ENCODE measurements at regions not wholly inside any gene's neighbourhood (a gene's known extent, or its start where the extent isn't known, plus 50 kb on each side); places are given as distances from the start of the nearest gene placed in this dataset.

DNA sequence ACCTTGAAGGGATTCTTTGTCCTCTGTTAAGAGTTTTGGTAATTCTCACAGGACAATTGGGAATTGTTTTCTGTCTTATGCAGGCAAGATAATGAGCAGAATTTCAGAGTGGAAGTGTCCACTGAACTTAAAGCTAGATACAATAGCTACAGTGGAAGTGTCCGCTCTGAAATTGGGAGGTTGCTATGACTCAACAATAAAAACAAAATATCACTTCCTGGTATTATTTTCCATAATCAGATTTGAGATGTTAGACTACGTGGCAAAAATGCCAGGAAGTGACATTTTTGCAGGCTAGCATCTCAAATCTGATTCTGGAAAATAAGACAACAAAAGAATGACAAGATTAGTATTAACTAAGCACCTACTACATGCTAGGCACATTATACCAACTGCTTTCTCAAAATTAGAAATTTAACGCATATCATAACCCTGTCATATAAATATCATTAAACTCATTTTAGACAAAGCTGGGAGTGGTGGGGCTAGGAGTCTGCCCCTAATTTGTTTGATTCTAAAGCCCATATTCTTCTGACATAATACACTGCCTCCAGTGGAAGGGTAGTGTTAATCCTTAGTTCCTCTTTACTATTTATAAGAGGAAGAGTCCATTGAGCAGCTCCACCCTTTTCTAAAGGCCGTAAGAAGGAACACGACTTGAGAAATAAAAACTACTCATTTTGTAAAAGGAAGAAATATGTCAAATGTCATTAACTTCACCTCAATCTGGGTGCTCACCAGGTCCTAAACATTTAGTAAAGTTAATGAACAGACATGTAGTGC is 266.9 kb upstream of the STT3B start:
- Histone ChIP-seq H3K36me3 (no peaks in the 10 kb centered on the region), H3K4me1 (ENCODE audit: insufficient read depth) (no peaks in the 10 kb centered on the region), H3K4me3 (no peak overlapping the region), H3K27ac (no peak overlapping the region), H3K27me3 (no peaks in the 10 kb centered on the region), H3K9me3 (no peaks in the 10 kb centered on the region)
- intact Hi-C loops (cut with DNase I): no loop called here
- TF ChIP-seq CTCF (IDR thresholded peaks at IDR 0.05) (no peak), POLR2A (IDR thresholded peaks at IDR 0.05) (no peak), EP300 (IDR thresholded peaks at IDR 0.05) (no peak)
- DNase-seq: no peak
- 88 to 93% (median 92%) methylated on average over 5 of the region's 5 CpGs for WGBS, 3 donors

DNA sequence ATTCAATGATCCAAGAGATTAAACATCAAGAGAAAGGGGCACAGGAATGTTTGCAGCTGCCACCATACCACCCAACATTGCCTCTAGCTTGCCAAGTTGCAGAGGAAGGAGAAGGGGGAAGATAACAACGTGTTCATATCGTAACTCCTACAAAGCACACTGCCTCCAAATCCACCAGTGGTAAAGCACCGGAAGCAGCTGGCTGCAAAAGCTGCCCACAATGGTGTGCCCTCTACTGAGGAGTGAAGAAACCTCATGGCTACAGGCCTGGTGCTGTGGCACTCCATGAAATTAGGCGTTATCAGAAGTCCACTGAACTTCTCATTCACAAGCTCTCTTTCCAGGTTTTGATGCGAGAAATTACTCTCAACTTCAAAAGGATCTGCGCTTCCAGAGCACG is 263.9 kb upstream of the STT3B start:
- H3K4me3 ChIP-seq: no peak overlapping the region
- H3K9me3 ChIP-seq: no peaks in the 10 kb centered on the region
- DNase-seq: no peak
- H3K27me3 ChIP-seq: no peaks in the 10 kb centered on the region
- H3K36me3 ChIP-seq: no peaks in the 10 kb centered on the region
- no peak overlapping the region for H3K27ac ChIP-seq
- no peaks in the 10 kb centered on the region for H3K4me1 ChIP-seq (ENCODE audit: insufficient read depth)
- TF ChIP-seq EP300 (IDR thresholded peaks at IDR 0.05): no peak
- TF ChIP-seq POLR2A (IDR thresholded peaks at IDR 0.05): no peak
- intact Hi-C loops (cut with DNase I): no loop called here
- WGBS, 3 donors: 79 to 85% (median 80%) methylated on average over 7 of the region's 7 CpGs

DNA sequence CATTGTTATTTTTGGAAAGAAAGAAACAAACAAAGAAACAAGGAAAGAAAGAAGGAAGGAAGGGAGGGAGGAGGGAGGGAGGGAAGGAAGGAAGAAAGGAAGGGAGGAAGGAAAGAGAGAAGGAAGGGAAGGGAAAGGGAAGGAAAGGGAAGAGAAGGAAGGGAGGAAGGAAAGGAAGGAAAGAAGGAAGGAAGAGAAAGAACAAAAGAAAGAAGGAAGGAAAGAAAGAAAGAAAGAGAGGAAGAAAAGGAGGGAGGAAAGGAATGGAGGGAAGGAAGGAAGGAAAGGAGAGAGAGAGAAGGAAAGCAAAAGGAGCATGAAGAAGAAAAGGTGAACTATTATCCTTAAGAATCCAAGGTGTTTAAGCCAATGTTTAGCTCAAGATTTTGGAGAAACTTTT is 262.7 kb upstream of the STT3B start:
- TF ChIP-seq EP300 (IDR thresholded peaks at IDR 0.05) (no peak), CTCF (IDR thresholded peaks at IDR 0.05) (no peak), POLR2A (IDR thresholded peaks at IDR 0.05) (no peak)
- DNase-seq: no peak
- no peak overlapping the region for H3K27ac ChIP-seq
- intact Hi-C loops (cut with DNase I): no loop called here
- H3K36me3 ChIP-seq: no peaks in the 10 kb centered on the region
- H3K27me3 ChIP-seq: no peaks in the 10 kb centered on the region
- H3K4me1 ChIP-seq (ENCODE audit: insufficient read depth): peaks cover 6% of the 10 kb centered on the region
- no peak overlapping the region for H3K4me3 ChIP-seq
- H3K9me3 ChIP-seq: no peaks in the 10 kb centered on the region

DNA sequence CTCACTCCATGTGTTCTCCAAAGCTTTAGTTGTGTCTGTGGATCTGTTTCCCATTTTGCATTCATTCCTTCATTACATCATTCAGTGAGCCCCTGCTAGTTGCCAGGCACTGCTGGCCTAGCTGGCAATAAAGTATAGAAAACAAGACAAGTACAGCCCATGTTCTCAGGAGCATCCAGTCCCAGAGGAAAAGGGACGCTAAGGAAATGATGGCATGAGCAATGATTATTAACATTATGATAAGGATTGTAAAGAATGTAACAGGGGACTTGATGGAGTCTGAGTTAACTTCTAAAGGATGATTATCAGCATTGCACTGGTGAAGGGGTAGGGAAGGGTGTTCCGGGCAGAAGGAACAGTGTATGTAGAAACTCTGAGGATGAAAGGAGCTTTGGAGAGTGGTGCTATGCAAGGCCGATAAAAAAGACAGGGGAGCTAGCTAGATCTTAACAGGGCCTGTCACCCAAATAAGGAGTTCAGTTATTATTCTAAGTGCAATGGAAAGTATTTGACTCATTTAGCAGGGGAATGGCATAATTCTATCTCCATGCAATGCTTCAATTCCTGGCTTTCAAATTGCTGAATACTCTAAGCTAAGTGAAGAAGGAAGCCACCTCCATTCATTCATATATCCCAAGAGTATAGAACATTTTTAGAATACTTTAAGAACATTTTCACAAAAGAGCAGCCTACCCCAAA is 258.2 kb upstream of the STT3B start:
- Histone ChIP-seq H3K36me3 (no peaks in the 10 kb centered on the region), H3K27me3 (no peaks in the 10 kb centered on the region), H3K4me1 (ENCODE audit: insufficient read depth) (peaks cover 13% of the 10 kb centered on the region), H3K4me3 (no peak overlapping the region), H3K9me3 (no peaks in the 10 kb centered on the region), H3K27ac (peak overlapping the region in 1 of 2 donors; percentile 45)
- 49 to 54% (median 50%) methylated on average over 3 of the region's 3 CpGs for WGBS, 3 donors
- intact Hi-C loops (cut with DNase I): no loop called here
- DNase-seq: no peak
- TF ChIP-seq CTCF (IDR thresholded peaks at IDR 0.05) (no peak), POLR2A (IDR thresholded peaks at IDR 0.05) (no peak)

GRCh38 chr3:31275038-31275572 is 257.6 kb upstream of the STT3B start:
- TF ChIP-seq POLR2A (IDR thresholded peaks at IDR 0.05): no peak
- TF ChIP-seq EP300 (IDR thresholded peaks at IDR 0.05): no peak
- no peak for TF ChIP-seq CTCF (IDR thresholded peaks at IDR 0.05)
- Histone ChIP-seq H3K4me3 (no peak overlapping the region), H3K27ac (peak overlapping the region in 1 of 2 donors; percentile 45), H3K27me3 (no peaks in the 10 kb centered on the region), H3K36me3 (no peaks in the 10 kb centered on the region), H3K9me3 (no peaks in the 10 kb centered on the region), H3K4me1 (ENCODE audit: insufficient read depth) (peaks cover 13% of the 10 kb centered on the region)
- WGBS, 3 donors: 6 to 13% (median 7%) methylated on average over 3 of the region's 3 CpGs
- intact Hi-C loops (cut with DNase I): no loop called here
- DNase-seq: peak in 2 of 5 donors; percentile 40 to 63
